Neural cell (in vitro differentiated cells): ENCODE measurements at regions not wholly inside any gene's neighbourhood (a gene's known extent, or its start where the extent isn't known, plus 50 kb on each side); places are given as distances from the start of the nearest gene placed in this dataset.

ENCODE experiments used
- H2AFZ ChIP-seq: fragments of 200-600, 300-800 bp; sonication (generic), shearing (Covaris generic); 2 replicates; pipeline ENCODE4 v1.6.0; 2014; ENCODE audit warnings: low read depth, mild to moderate bottlenecking, antibody characterized with exemption, low read length, moderate library complexity
- H3F3A ChIP-seq: fragments of 200-600 bp; shearing (Covaris generic); 2 replicates; pipeline ENCODE4 v1.6.1; 2016; ENCODE audit warnings: mild to moderate bottlenecking, moderate library complexity, mixed read lengths, antibody characterized with exemption, low read length; ENCODE audit not compliant: insufficient read depth, poor library complexity, severe bottlenecking
- H3K27ac ChIP-seq: fragments of 200-600, 300-800 bp; sonication (generic), shearing (Covaris generic); 2 replicates; pipeline ENCODE4 v1.5.1; 2014; ENCODE audit warnings: mild to moderate bottlenecking, low read length, moderate library complexity
- H3K27me3 ChIP-seq: fragments of 300-800, 200-600 bp; sonication (generic), shearing (Covaris generic); 2 replicates; pipeline ENCODE4 v1.6.0; 2014; ENCODE audit warnings: mild to moderate bottlenecking, low read depth, low read length, moderate library complexity; ENCODE audit not compliant: insufficient read depth
- H3K36me3 ChIP-seq: fragments of 300-800, 200-600 bp; sonication (generic), shearing (Covaris generic); 2 replicates; pipeline ENCODE4 v1.5.1; 2014; ENCODE audit warnings: mild to moderate bottlenecking, antibody characterized with exemption, low read length, moderate library complexity; ENCODE audit not compliant: insufficient read depth
- H3K4me2 ChIP-seq: fragments of 300-800, 200-600 bp; sonication (generic), shearing (Covaris generic); 2 replicates; pipeline ENCODE4 v1.6.0; 2014; ENCODE audit warnings: mild to moderate bottlenecking, low read length
- H3K4me3 ChIP-seq: fragments of 300-800, 200-600 bp; sonication (generic), shearing (Covaris generic); 2 replicates; pipeline ENCODE4 v1.5.1; 2014; ENCODE audit warnings: mild to moderate bottlenecking, low read length, moderate library complexity
- H3K79me2 ChIP-seq: fragments of 200-600 bp; shearing (Covaris generic); replicated peaks from 2 replicates; pipeline ENCODE4 v1.6.0; 2014; ENCODE audit warnings: mild to moderate bottlenecking, low read length, moderate library complexity; ENCODE audit not compliant: insufficient read depth
- H3K9ac ChIP-seq: fragments of 300-800, 200-600 bp; sonication (generic), shearing (Covaris generic); 2 replicates; pipeline ENCODE4 v1.6.1; 2016; ENCODE audit warnings: mild to moderate bottlenecking, low read length, mixed read lengths
- H3K9me2 ChIP-seq: fragments of 200-600 bp; shearing (Covaris generic); 2 replicates; pipeline ENCODE4 v1.6.1; 2016; ENCODE audit warnings: mild to moderate bottlenecking, low read length, mixed read lengths; ENCODE audit not compliant: insufficient read depth
- H3K9me3 ChIP-seq: fragments of 200-600, 300-800 bp; sonication (generic), shearing (Covaris generic); 2 replicates; pipeline ENCODE4 v1.6.1; 2016; ENCODE audit warnings: mild to moderate bottlenecking, mixed run types, low read length, moderate library complexity, mixed read lengths
- H4K20me1 ChIP-seq: fragments of 200-600 bp; shearing (Covaris generic); 2 replicates; pipeline ENCODE4 v1.6.1; 2016; ENCODE audit warnings: mild to moderate bottlenecking, mixed run types; ENCODE audit not compliant: insufficient read depth
- CTCF ChIP-seq: fragments of 450-650 bp; IDR thresholded peaks from 2 replicates; pipeline ENCODE4 v1.5.1; 2014; ENCODE audit warnings: antibody characterized with exemption, mild to moderate bottlenecking, moderate library complexity; ENCODE audit not compliant: poor library complexity, severe bottlenecking
- EP300 ChIP-seq: fragments of 450-650 bp; conservative IDR thresholded peaks from 2 replicates; pipeline ENCODE4 v1.6.1; 2014; ENCODE audit warnings: antibody characterized with exemption, mild to moderate bottlenecking, moderate library complexity; ENCODE audit not compliant: poor library complexity, severe bottlenecking
- EZH2 ChIP-seq: fragments of 200-600, 300-800 bp; shearing (Covaris generic), sonication (generic); IDR thresholded peaks from 2 replicates; pipeline ENCODE4 v1.6.1; 2014; ENCODE audit warnings: antibody characterized with exemption, low read length, borderline replicate concordance, mild to moderate bottlenecking; ENCODE audit not compliant: insufficient read depth, poor library complexity, severe bottlenecking
- MXI1 ChIP-seq: fragments of 450-650 bp; conservative IDR thresholded peaks from 2 replicates; pipeline ENCODE4 v1.6.1; 2014; ENCODE audit warnings: antibody characterized with exemption, mild to moderate bottlenecking; ENCODE audit not compliant: poor library complexity, severe bottlenecking
- POLR2AphosphoS5 ChIP-seq: IDR thresholded peaks from 2 replicates; pipeline ENCODE4 v1.6.1; 2012
- RAD21 ChIP-seq: fragments of 450-650 bp; conservative IDR thresholded peaks from 2 replicates; pipeline ENCODE4 v1.6.1; 2014; ENCODE audit warnings: antibody characterized with exemption, mild to moderate bottlenecking, moderate library complexity
- REST ChIP-seq: IDR thresholded peaks from 2 replicates; pipeline ENCODE4 v1.6.1; 2012; ENCODE audit warnings: borderline replicate concordance
- SMC3 ChIP-seq: fragments of 450-650 bp; conservative IDR thresholded peaks from 2 replicates; pipeline ENCODE4 v1.6.1; 2014; ENCODE audit warnings: antibody characterized with exemption, mild to moderate bottlenecking, moderate library complexity; ENCODE audit not compliant: poor library complexity
- TAF1 ChIP-seq: IDR thresholded peaks from 2 replicates; pipeline ENCODE4 v1.6.1; 2012; ENCODE audit warnings: low read depth

- no peak overlapping the region for H3K4me3 ChIP-seq
- TF ChIP-seq SMC3: no peak
- TF ChIP-seq EZH2: no peak
- TF ChIP-seq CTCF: no peak
- no peak for TF ChIP-seq TAF1
- no peak for TF ChIP-seq REST
- TF ChIP-seq EP300: no peak
- no peak for TF ChIP-seq MXI1
- no peak for TF ChIP-seq POLR2AphosphoS5
- no peak for TF ChIP-seq RAD21
- no peak overlapping the region for H3K9ac ChIP-seq
- H3F3A ChIP-seq: no peaks in the 10 kb centered on the region
- no peaks in the 10 kb centered on the region for H3K27me3 ChIP-seq
- H3K4me2 ChIP-seq: no peak overlapping the region
- no peaks in the 10 kb centered on the region for H4K20me1 ChIP-seq
- H3K27ac ChIP-seq: no peak overlapping the region
- no peaks in the 10 kb centered on the region for H3K9me3 ChIP-seq
- no peaks in the 10 kb centered on the region for H3K9me2 ChIP-seq
- no peaks in the 10 kb centered on the region for H3K36me3 ChIP-seq
- H2AFZ ChIP-seq: no peak overlapping the region
- H3K79me2 ChIP-seq: no peaks in the 10 kb centered on the region
Observed at GRCh38 chr5:105134328-105134727, 1571.7 kb upstream of the NUDT12 start.

- Histone ChIP-seq H2AFZ (no peak overlapping the region), H3K4me3 (no peak overlapping the region), H3K9me3 (no peaks in the 10 kb centered on the region), H3K9me2 (no peaks in the 10 kb centered on the region), H4K20me1 (no peaks in the 10 kb centered on the region), H3K79me2 (no peaks in the 10 kb centered on the region), H3K4me2 (no peak overlapping the region), H3F3A (no peaks in the 10 kb centered on the region), H3K9ac (no peak overlapping the region), H3K27me3 (no peaks in the 10 kb centered on the region), H3K36me3 (no peaks in the 10 kb centered on the region), H3K27ac (no peak overlapping the region)
- TF ChIP-seq RAD21: no peak
- no peak for TF ChIP-seq MXI1
- TF ChIP-seq REST: peak; percentile 74
- no peak for TF ChIP-seq EZH2
- TF ChIP-seq SMC3: no peak
- no peak for TF ChIP-seq CTCF
- TF ChIP-seq EP300: peak; percentile 93
- peak; percentile 92 for TF ChIP-seq POLR2AphosphoS5
- no peak for TF ChIP-seq TAF1
Observed at GRCh38 chr5:105133087-105133486, 1570.5 kb upstream of the NUDT12 start.
